Ishikawa (cell line): ENCODE measurements at regions not wholly inside any gene's neighbourhood (a gene's known extent, or its start where the extent isn't known, plus 50 kb on each side); places are given as distances from the start of the nearest gene placed in this dataset.

Experiments
- CEBPB ChIP-seq: IDR thresholded peaks from 2 replicates; pipeline ENCODE4 v1.6.1; 2012
- CREB1 ChIP-seq: IDR thresholded peaks from 2 replicates; pipeline ENCODE4 v1.6.1; 2012; ENCODE audit warnings: low read depth
- EGR1 ChIP-seq: IDR thresholded peaks from 2 replicates; pipeline ENCODE4 v1.6.1; 2012
- EP300 ChIP-seq: IDR thresholded peaks from 2 replicates; pipeline ENCODE4 v1.6.1; 2012; ENCODE audit warnings: borderline replicate concordance
- FOXM1 ChIP-seq: IDR thresholded peaks from 2 replicates; pipeline ENCODE4 v1.6.1; 2012; ENCODE audit warnings: low read depth, borderline replicate concordance
- MAX ChIP-seq: IDR thresholded peaks from 2 replicates; pipeline ENCODE4 v1.6.1; 2012
- NFIC ChIP-seq: IDR thresholded peaks from 2 replicates; pipeline ENCODE4 v1.6.1; 2012
- RAD21 ChIP-seq: IDR thresholded peaks from 2 replicates; pipeline ENCODE4 v1.6.1; 2012; ENCODE audit warnings: low read depth
- REST ChIP-seq: IDR thresholded peaks from 2 replicates; pipeline ENCODE4 v1.6.1; 2012; ENCODE audit warnings: low read depth, mild to moderate bottlenecking
- TAF1 ChIP-seq: IDR thresholded peaks from 2 replicates; pipeline ENCODE4 v1.6.1; 2012; ENCODE audit warnings: low read depth, mild to moderate bottlenecking
- TCF12 ChIP-seq: IDR thresholded peaks from 2 replicates; pipeline ENCODE4 v1.6.1; 2012; ENCODE audit warnings: low read depth
- TEAD4 ChIP-seq: IDR thresholded peaks from 2 replicates; pipeline ENCODE4 v1.6.1; 2012
- USF1 ChIP-seq: IDR thresholded peaks from 2 replicates; pipeline ENCODE4 v1.6.1; 2012
- YY1 ChIP-seq: IDR thresholded peaks from 2 replicates; pipeline ENCODE4 v1.6.1; 2012; ENCODE audit warnings: low read depth
- ZBTB7A ChIP-seq: IDR thresholded peaks from 2 replicates; pipeline ENCODE4 v1.6.1; 2012; ENCODE audit warnings: low read depth

- TF ChIP-seq ZBTB7A (no peak), MAX (no peak), NFIC (no peak), EGR1 (no peak), TAF1 (no peak), USF1 (no peak), CREB1 (no peak), EP300 (no peak), FOXM1 (no peak), TEAD4 (no peak), TCF12 (no peak), CEBPB (no peak), YY1 (no peak), REST (no peak), RAD21 (no peak)
These were observed 83.2 kb upstream of the FST start for GRCh38 chr5:53397141-53397757.

- TF ChIP-seq FOXM1 = no peak
- TF ChIP-seq EP300 = no peak
- TF ChIP-seq TEAD4 = no peak
- TF ChIP-seq USF1 = peak; percentile 57
- no peak for TF ChIP-seq ZBTB7A
- no peak for TF ChIP-seq CREB1
These were observed 82.6 kb upstream of the FST start for GRCh38 chr5:53397845-53398244.

GRCh38 chr5:53399926-53400697 lies 80.3 kb upstream of the FST start:
- TF ChIP-seq ZBTB7A (no peak), CEBPB (no peak), YY1 (no peak), NFIC (no peak), EP300 (no peak), CREB1 (no peak), MAX (no peak)

GRCh38 chr5:53403291-53403690 lies 77.1 kb upstream of the FST start:
- TF ChIP-seq EP300 (no peak), REST (no peak), TEAD4 (no peak), CEBPB (no peak), NFIC (no peak), MAX (no peak), YY1 (no peak), USF1 (no peak), EGR1 (no peak), ZBTB7A (no peak)

- TF ChIP-seq USF1 (no peak), YY1 (no peak), ZBTB7A (no peak), CEBPB (no peak), MAX (no peak), FOXM1 (no peak), EP300 (no peak), TEAD4 (no peak), TAF1 (no peak), TCF12 (no peak), CREB1 (no peak), EGR1 (no peak), REST (no peak), NFIC (no peak), RAD21 (no peak)
These were observed 76.7 kb upstream of the FST start for GRCh38 chr5:53403758-53404157.
